ENCODE measurements at regions not wholly inside any gene's neighbourhood (a gene's known extent, or its start where the extent isn't known, plus 50 kb on each side); places are given as distances from the start of the nearest gene placed in this dataset.

- Histone ChIP-seq H3K27ac (no peak overlapping the region), H3K9me3 (no peaks in the 10 kb centered on the region), H3K4me3 (no peak overlapping the region), H3K36me3 (no peaks in the 10 kb centered on the region), H3K4me1 (no peaks in the 10 kb centered on the region), H3K27me3 (peaks cover 0 to 4% of the 10 kb centered on the region in 2 donors)
- DNase-seq: no peak
- no peak for ATAC-seq
- TF ChIP-seq CTCF (IDR thresholded peaks at IDR 0.05): no peak
- intact Hi-C loops (cut with DNase I): no loop called here
Observed at GRCh38 chr17:51563961-51564360, 303.6 kb downstream of the UTP18 start.

- no peak overlapping the region for H3K27ac ChIP-seq
- no peaks in the 10 kb centered on the region for H3K9me3 ChIP-seq
- intact Hi-C loops (cut with DNase I): no loop called here
- H3K27me3 ChIP-seq: peaks cover 0 to 6% of the 10 kb centered on the region in 2 donors
- H3K4me1 ChIP-seq: no peaks in the 10 kb centered on the region
- H3K36me3 ChIP-seq: no peaks in the 10 kb centered on the region
- ATAC-seq (no peak), DNase-seq (no peak)
- TF ChIP-seq CTCF (IDR thresholded peaks at IDR 0.05): no peak
- no peak overlapping the region for H3K4me3 ChIP-seq
Observed at GRCh38 chr17:51572115-51572514, 311.8 kb downstream of the UTP18 start.

All from left lung (tissue), 4 donors.